ENCODE measurements at regions not wholly inside any gene's neighbourhood (a gene's known extent, or its start where the extent isn't known, plus 50 kb on each side); places are given as distances from the start of the nearest gene placed in this dataset.

DNA sequence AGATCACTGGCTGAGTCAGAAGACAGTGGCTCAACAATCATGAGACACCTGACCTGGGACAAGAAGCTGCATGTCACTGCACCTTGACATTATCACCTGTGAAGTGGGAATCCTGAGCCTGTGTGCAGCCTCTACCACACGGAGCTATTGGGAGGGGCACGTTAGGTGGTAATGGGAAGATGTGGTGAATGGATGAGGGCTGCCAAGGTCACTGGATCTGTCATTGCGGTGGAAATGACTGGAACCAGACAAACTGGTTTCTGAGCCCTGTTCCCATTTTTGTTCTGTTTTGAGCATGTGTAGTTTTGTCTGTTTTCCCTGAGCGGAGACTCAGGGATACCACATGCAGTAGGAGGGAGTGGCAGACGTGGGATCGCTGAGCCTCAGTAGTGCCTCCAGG, 235.5 kb downstream of the OPA1 start:
- Mint-ChIP-seq H3K9me3 (no peaks in the 10 kb centered on the region), H3K27ac (no peak overlapping the region), H3K4me1 (ENCODE audit: low read depth) (peaks cover 8% of the 10 kb centered on the region), H3K36me3 (ENCODE audit: insufficient read depth in 2 of 2) (no peaks in the 10 kb centered on the region), H3K4me3 (no peak overlapping the region), H3K27me3 (ENCODE audit: low read depth) (peaks cover 38% of the 10 kb centered on the region)
- ATAC-seq (replicated peaks in 1 of 2) (no peak), DNase-seq (no peak)

DNA sequence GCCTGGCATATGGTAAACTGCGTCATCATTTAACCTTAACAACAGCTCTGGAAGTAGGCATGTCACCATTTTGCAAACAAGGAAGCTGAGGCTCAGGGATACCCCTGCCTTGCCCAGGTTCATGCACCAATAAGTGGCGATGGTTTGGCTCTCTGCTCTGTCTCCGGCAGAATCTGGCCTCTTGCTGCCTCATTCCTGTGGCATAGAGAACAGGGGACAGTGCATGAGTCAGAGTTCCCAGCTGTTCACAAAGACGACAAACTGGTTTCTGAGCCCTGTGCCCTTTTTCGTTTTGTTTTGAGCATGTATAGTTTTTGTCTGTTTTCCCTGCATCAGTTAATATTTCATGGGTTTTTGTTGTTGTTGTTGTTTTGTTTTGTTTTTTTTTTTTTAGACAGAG, 236.8 kb downstream of the OPA1 start:
- no peak overlapping the region for H3K4me3 Mint-ChIP-seq
- peaks cover 39% of the 10 kb centered on the region for H3K27me3 Mint-ChIP-seq (ENCODE audit: low read depth)
- no peak for DNase-seq
- no peaks in the 10 kb centered on the region for H3K9me3 Mint-ChIP-seq
- no peaks in the 10 kb centered on the region for H3K36me3 Mint-ChIP-seq (ENCODE audit: insufficient read depth in 2 of 2)
- H3K4me1 Mint-ChIP-seq (ENCODE audit: low read depth): peaks cover 16% of the 10 kb centered on the region
- no peak for ATAC-seq (replicated peaks in 1 of 2)
- H3K27ac Mint-ChIP-seq: no peak overlapping the region

DNA sequence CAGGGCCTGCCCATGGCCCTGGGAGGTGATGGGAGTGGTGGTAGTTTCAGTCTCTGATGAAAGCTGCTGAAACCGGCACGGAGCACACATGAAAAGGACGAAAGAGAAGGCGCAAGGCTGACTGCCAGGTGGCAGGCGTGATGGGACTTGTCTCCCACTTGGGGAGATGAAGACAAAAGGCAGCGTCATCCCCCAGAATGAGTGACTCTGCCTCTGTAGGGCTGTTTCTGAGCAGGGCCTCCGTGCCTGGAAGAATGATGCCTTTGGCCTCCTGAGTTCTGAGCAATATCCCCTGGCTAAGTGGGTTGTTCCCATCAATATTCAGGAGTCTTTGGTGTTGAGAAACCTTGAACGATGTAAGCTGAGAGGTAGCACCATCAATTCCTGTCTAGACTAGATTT, 237.8 kb downstream of the OPA1 start:
- H3K27me3 Mint-ChIP-seq (ENCODE audit: low read depth): peaks cover 39% of the 10 kb centered on the region
- ATAC-seq (replicated peaks in 1 of 2) (no peak), DNase-seq (no peak)
- H3K4me3 Mint-ChIP-seq: no peak overlapping the region
- peaks cover 24% of the 10 kb centered on the region for H3K4me1 Mint-ChIP-seq (ENCODE audit: low read depth)
- H3K9me3 Mint-ChIP-seq: no peaks in the 10 kb centered on the region
- H3K36me3 Mint-ChIP-seq (ENCODE audit: insufficient read depth in 2 of 2): no peaks in the 10 kb centered on the region
- no peak overlapping the region for H3K27ac Mint-ChIP-seq

DNA sequence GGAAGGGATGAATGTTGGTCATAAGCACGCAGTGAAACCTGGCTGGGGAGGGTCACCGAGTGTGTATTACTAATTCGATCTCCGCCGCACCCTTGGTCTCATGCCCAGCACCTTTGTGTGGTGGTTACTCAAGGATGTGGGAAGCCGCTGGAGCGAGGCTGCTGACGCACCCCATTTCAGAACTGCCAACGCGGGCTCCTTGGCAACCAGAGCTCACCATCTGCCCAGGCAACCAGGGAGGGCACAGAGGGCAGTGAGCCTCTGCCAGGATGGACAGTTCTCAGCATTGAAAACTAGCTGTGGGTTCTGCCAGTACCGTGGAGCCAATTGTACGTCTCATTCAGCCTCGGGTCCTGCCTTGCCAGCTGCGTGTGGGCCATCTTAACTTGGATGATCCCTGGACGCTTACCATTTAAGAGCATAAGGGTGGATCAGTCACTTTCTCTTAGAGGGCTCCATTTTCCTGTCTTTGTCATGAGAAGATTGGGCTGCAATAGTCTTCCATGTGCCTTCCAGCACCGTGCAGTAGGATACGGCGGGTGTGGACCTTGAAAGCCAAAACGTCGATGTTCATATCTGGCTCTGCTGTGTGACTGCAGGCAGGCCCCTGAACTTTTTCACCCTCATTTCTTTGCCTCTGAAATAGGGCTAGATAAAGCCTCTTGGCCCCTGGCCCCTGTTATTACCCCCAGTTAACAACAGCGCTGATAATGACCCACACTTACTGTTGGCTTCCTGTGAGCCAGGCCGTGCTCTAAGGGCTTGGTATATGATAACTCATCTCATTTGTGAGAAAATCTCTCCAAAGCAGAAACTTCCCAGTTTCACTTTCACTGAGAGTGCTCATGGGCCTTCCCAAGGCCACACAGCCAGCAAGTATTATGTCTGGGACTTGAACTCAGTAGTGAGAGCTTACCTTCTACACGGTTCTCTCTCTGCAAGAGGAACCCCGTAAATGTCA, 238.8 kb downstream of the OPA1 start:
- H3K36me3 Mint-ChIP-seq (ENCODE audit: insufficient read depth in 2 of 2): no peaks in the 10 kb centered on the region
- H3K27ac Mint-ChIP-seq: no peak overlapping the region
- DNase-seq (no peak), ATAC-seq (replicated peaks in 1 of 2) (no peak)
- no peak overlapping the region for H3K4me3 Mint-ChIP-seq
- no peaks in the 10 kb centered on the region for H3K9me3 Mint-ChIP-seq
- H3K27me3 Mint-ChIP-seq (ENCODE audit: low read depth): peaks cover 30% of the 10 kb centered on the region
- peaks cover 24% of the 10 kb centered on the region for H3K4me1 Mint-ChIP-seq (ENCODE audit: low read depth)

- no peak for DNase-seq
- H3K27ac Mint-ChIP-seq: no peak overlapping the region
- H3K9me3 Mint-ChIP-seq: no peaks in the 10 kb centered on the region
- H3K36me3 Mint-ChIP-seq (ENCODE audit: insufficient read depth in 2 of 2): no peaks in the 10 kb centered on the region
- H3K4me1 Mint-ChIP-seq (ENCODE audit: low read depth): peaks cover 24% of the 10 kb centered on the region
- H3K4me3 Mint-ChIP-seq: no peak overlapping the region
- peaks cover 27% of the 10 kb centered on the region for H3K27me3 Mint-ChIP-seq (ENCODE audit: low read depth)
- no peak for ATAC-seq (replicated peaks in 1 of 2)
Observed at GRCh38 chr3:193832833-193833413, 239.9 kb downstream of the OPA1 start.

DNA sequence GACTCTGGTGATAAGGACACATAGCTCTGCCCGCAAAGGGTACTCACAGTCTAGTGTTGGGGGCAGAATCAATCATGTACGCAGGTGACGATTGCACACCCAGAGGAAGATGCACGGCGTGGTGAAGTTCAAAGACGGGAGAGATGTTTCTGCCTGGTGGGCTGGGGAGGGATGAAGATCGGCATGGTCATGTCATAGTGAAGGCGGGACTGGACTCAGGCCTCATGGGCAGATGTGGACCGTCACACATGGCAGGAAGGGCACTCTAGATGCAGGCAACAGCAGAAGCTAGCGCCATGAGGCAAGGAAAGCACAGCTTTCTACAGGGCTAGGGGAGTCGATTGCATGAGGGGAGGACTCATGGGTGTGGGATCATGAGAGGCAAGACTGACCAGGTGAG, 240.6 kb downstream of the OPA1 start:
- Mint-ChIP-seq H3K9me3 (no peaks in the 10 kb centered on the region), H3K4me3 (no peak overlapping the region), H3K4me1 (ENCODE audit: low read depth) (peaks cover 24% of the 10 kb centered on the region), H3K27me3 (ENCODE audit: low read depth) (peaks cover 27% of the 10 kb centered on the region), H3K36me3 (ENCODE audit: insufficient read depth in 2 of 2) (no peaks in the 10 kb centered on the region), H3K27ac (no peak overlapping the region)
- no peak for DNase-seq
- no peak for ATAC-seq (replicated peaks in 1 of 2)

GRCh38 chr3:193835414-193835813, 242.4 kb downstream of the OPA1 start:
- Mint-ChIP-seq H3K36me3 (ENCODE audit: insufficient read depth in 2 of 2) (no peaks in the 10 kb centered on the region), H3K27me3 (ENCODE audit: low read depth) (peaks cover 28% of the 10 kb centered on the region), H3K4me3 (no peak overlapping the region), H3K9me3 (no peaks in the 10 kb centered on the region), H3K27ac (no peak overlapping the region), H3K4me1 (ENCODE audit: low read depth) (peaks cover 24% of the 10 kb centered on the region)
- DNase-seq (no peak), ATAC-seq (replicated peaks in 1 of 2) (no peak)

- Mint-ChIP-seq H3K27me3 (ENCODE audit: low read depth) (peaks cover 32% of the 10 kb centered on the region), H3K36me3 (ENCODE audit: insufficient read depth in 2 of 2) (no peaks in the 10 kb centered on the region), H3K9me3 (no peaks in the 10 kb centered on the region), H3K27ac (no peak overlapping the region), H3K4me3 (no peak overlapping the region), H3K4me1 (ENCODE audit: low read depth) (peaks cover 24% of the 10 kb centered on the region)
- ATAC-seq (replicated peaks in 1 of 2) (no peak), DNase-seq (no peak)
Observed at GRCh38 chr3:193836511-193836910, 243.5 kb downstream of the OPA1 start.

DNA sequence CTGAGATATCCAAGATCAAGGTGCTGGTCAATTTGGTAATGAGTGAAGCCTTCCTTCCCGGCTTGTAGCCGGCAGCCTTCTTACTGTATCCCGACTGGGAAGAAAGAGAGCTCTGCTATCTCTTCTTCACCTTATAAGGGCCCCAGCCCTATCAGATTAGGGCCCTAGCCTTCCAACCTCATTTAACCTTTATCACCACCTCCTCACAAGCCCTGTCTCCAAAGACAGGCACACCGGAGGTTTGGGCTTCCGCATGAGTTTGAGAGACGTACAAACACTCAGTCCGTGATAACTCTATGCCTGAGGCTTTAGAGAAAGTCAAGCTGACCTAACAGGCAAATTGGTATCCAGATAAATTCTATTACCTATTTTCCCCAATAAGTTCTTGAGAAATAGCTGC, 243.9 kb downstream of the OPA1 start:
- Mint-ChIP-seq H3K27me3 (ENCODE audit: low read depth) (peaks cover 36% of the 10 kb centered on the region), H3K36me3 (ENCODE audit: insufficient read depth in 2 of 2) (no peaks in the 10 kb centered on the region), H3K4me3 (no peak overlapping the region), H3K9me3 (no peaks in the 10 kb centered on the region), H3K4me1 (ENCODE audit: low read depth) (peaks cover 23% of the 10 kb centered on the region), H3K27ac (no peak overlapping the region)
- DNase-seq (no peak), ATAC-seq (replicated peaks in 1 of 2) (no peak)

DNA sequence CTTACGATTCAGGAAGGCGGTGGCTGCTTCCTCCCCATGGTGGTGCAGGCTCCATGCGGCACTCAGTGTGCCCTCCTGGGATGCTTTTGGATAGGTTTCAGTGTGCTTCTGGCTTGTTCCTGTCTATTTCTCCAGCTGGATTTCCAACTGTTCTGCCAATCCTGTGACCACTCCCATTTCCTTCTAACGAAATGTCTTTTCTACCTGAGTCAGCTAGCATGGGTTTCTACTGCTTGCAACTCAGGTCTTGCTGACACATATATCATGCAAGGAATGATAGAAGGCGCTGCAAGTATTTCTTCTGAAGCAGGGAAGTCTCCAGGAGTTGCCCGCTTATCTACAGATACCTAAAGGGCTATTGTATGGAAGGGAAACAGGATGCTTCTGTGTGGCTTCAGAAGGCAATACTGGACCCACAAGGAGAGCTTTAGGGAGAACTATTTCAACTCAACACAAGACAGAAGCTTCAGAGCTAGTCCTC, 244.4 kb downstream of the OPA1 start:
- Mint-ChIP-seq H3K36me3 (ENCODE audit: insufficient read depth in 2 of 2) (no peaks in the 10 kb centered on the region), H3K27ac (no peak overlapping the region), H3K27me3 (ENCODE audit: low read depth) (peaks cover 41% of the 10 kb centered on the region), H3K9me3 (no peaks in the 10 kb centered on the region), H3K4me1 (ENCODE audit: low read depth) (peaks cover 18% of the 10 kb centered on the region), H3K4me3 (no peak overlapping the region)
- no peak for DNase-seq
- ATAC-seq (replicated peaks in 1 of 2): no peak

GRCh38 chr3:193840111-193840641, 247.2 kb downstream of the OPA1 start:
- DNase-seq: no peak
- Mint-ChIP-seq H3K4me3 (no peak overlapping the region), H3K27ac (no peak overlapping the region), H3K36me3 (ENCODE audit: insufficient read depth in 2 of 2) (no peaks in the 10 kb centered on the region), H3K27me3 (ENCODE audit: low read depth) (peaks cover 53% of the 10 kb centered on the region), H3K4me1 (ENCODE audit: low read depth) (peaks cover 5% of the 10 kb centered on the region), H3K9me3 (no peaks in the 10 kb centered on the region)
- ATAC-seq (replicated peaks in 1 of 2): no peak

DNA sequence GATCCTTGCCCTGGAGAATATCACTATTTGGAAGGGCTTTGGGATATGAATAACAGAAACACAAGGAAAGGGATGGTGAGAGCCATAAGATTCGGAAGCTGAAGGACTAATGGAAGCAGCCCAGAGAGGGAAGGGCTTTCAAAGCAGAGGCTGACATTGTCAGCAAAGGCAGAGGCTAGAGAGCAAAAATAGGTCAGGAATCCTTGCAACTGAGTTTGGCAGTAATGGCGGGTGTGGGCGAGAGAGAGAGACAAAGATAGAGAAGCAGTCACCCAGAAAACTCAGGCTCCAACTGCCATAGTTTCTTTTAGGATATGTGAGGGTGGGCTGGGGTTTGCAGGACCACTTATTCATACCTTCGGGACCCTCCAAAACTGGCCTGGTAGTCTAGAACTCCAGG, 248.6 kb downstream of the OPA1 start:
- no peak for ATAC-seq (replicated peaks in 1 of 2)
- peaks cover 63% of the 10 kb centered on the region for H3K27me3 Mint-ChIP-seq (ENCODE audit: low read depth)

GRCh38 chr3:193842029-193842798, 249.2 kb downstream of the OPA1 start:
- no peaks in the 10 kb centered on the region for H3K9me3 Mint-ChIP-seq
- peaks cover 69% of the 10 kb centered on the region for H3K27me3 Mint-ChIP-seq (ENCODE audit: low read depth)
- H3K27ac Mint-ChIP-seq: no peak overlapping the region
- no peaks in the 10 kb centered on the region for H3K36me3 Mint-ChIP-seq (ENCODE audit: insufficient read depth in 2 of 2)
- H3K4me3 Mint-ChIP-seq: no peak overlapping the region
- H3K4me1 Mint-ChIP-seq (ENCODE audit: low read depth): no peaks in the 10 kb centered on the region
- DNase-seq: no peak
- no peak for ATAC-seq (replicated peaks in 1 of 2)

More for the DNA sequence above, 248.6 kb downstream of the OPA1 start:
- no peaks in the 10 kb centered on the region for H3K4me1 Mint-ChIP-seq (ENCODE audit: low read depth)
- no peaks in the 10 kb centered on the region for H3K36me3 Mint-ChIP-seq (ENCODE audit: insufficient read depth in 2 of 2)
- H3K4me3 Mint-ChIP-seq: no peak overlapping the region
- no peak overlapping the region for H3K27ac Mint-ChIP-seq
- H3K9me3 Mint-ChIP-seq: no peaks in the 10 kb centered on the region
- DNase-seq: no peak

Data from activated T-cell treated with anti-CD3 and anti-CD28 coated beads, Interleukin-2, amount 50 U/mL, for 72 hours (primary cell).